ENCODE measurements at regions not wholly inside any gene's neighbourhood (a gene's known extent, or its start where the extent isn't known, plus 50 kb on each side); places are given as distances from the start of the nearest gene placed in this dataset.

GRCh38 chr11:109972181-109972715 lies 120.9 kb upstream of the ZC3H12C start:
- H3K36me3 ChIP-seq, result no peaks in the 10 kb centered on the region
- WGBS, 5 donors, result 40 to 44% (median 42%) methylated on average over 7 of the region's 7 CpGs
- no peak for DNase-seq

GRCh38 chr11:109972939-109973338 lies 120.3 kb upstream of the ZC3H12C start:
- H3K4me1 ChIP-seq, result peaks cover 22 to 30% (median 25%) of the 10 kb centered on the region in 6 donors
- no peak overlapping the region for H3K4me3 ChIP-seq
- TF ChIP-seq CTCF (IDR thresholded peaks at IDR 0.05 in 8 of 11, conservative IDR thresholded peaks at IDR 0.05 in 3 of 11) (no peak), POLR2A (IDR thresholded peaks at IDR 0.05) (no peak), POLR2AphosphoS5 (IDR thresholded peaks at IDR 0.05) (no peak)
- no peak for DNase-seq
- H3K36me3 ChIP-seq, result no peaks in the 10 kb centered on the region
- H3K9me3 ChIP-seq, result peaks cover 0 to 9% (median 3%) of the 10 kb centered on the region in 8 donors
- H3K27ac ChIP-seq, result no peak overlapping the region
- H3K27me3 ChIP-seq (replicated peaks in 1 of 7), result no peaks in the 10 kb centered on the region
- intact Hi-C loops (cut with DNase I; ENCODE audit: low total_unique reads), result no loop called here

More at GRCh38 chr11:109972181-109972715, 120.9 kb upstream of the ZC3H12C start:
- no peak for TF ChIP-seq POLR2AphosphoS5 (IDR thresholded peaks at IDR 0.05)
- no peak for TF ChIP-seq POLR2A (IDR thresholded peaks at IDR 0.05)
- no peak for TF ChIP-seq CTCF (IDR thresholded peaks at IDR 0.05 in 8 of 11, conservative IDR thresholded peaks at IDR 0.05 in 3 of 11)
- Histone ChIP-seq H3K27ac (peak overlapping the region in 1 of 8 donors; percentile 6), H3K4me1 (peaks cover 22 to 30% (median 25%) of the 10 kb centered on the region in 6 donors), H3K4me3 (no peak overlapping the region), H3K9me3 (peaks cover 0 to 2% (median under 1%) of the 10 kb centered on the region in 8 donors), H3K27me3 (replicated peaks in 1 of 7) (no peaks in the 10 kb centered on the region)
- intact Hi-C loops (cut with DNase I; ENCODE audit: low total_unique reads), result no loop called here

- intact Hi-C loops (cut with DNase I; ENCODE audit: low total_unique reads), result no loop called here
- Histone ChIP-seq H3K4me3 (no peak overlapping the region), H3K4me1 (peaks cover 22 to 30% (median 25%) of the 10 kb centered on the region in 6 donors), H3K36me3 (no peaks in the 10 kb centered on the region), H3K27ac (no peak overlapping the region), H3K27me3 (replicated peaks in 1 of 7) (no peaks in the 10 kb centered on the region), H3K9me3 (peaks cover 0 to 9% (median 3%) of the 10 kb centered on the region in 8 donors)
- TF ChIP-seq CTCF (IDR thresholded peaks at IDR 0.05 in 8 of 11, conservative IDR thresholded peaks at IDR 0.05 in 3 of 11), result no peak
- TF ChIP-seq POLR2A (IDR thresholded peaks at IDR 0.05), result no peak
- no peak for TF ChIP-seq POLR2AphosphoS5 (IDR thresholded peaks at IDR 0.05)
- DNase-seq, result no peak
- 91 to 98% (median 97%) methylated on average over 5 of the region's 5 CpGs for WGBS, 5 donors
These were observed 119.7 kb upstream of the ZC3H12C start for GRCh38 chr11:109973486-109973885.

- Histone ChIP-seq H3K4me1 (peaks cover 22 to 30% (median 25%) of the 10 kb centered on the region in 6 donors), H3K27me3 (replicated peaks in 1 of 7) (no peaks in the 10 kb centered on the region), H3K9me3 (peaks cover 0 to 9% (median 3%) of the 10 kb centered on the region in 8 donors), H3K27ac (no peak overlapping the region), H3K36me3 (no peaks in the 10 kb centered on the region), H3K4me3 (no peak overlapping the region)
- DNase-seq, result no peak
- intact Hi-C loops (cut with DNase I; ENCODE audit: low total_unique reads), result no loop called here
- TF ChIP-seq POLR2A (IDR thresholded peaks at IDR 0.05), result no peak
- TF ChIP-seq POLR2AphosphoS5 (IDR thresholded peaks at IDR 0.05), result no peak
- TF ChIP-seq CTCF (IDR thresholded peaks at IDR 0.05 in 8 of 11, conservative IDR thresholded peaks at IDR 0.05 in 3 of 11), result no peak
- 85 to 89% (median 86%) methylated on average over 3 of the region's 3 CpGs for WGBS, 5 donors
These were observed 118.7 kb upstream of the ZC3H12C start for GRCh38 chr11:109974523-109974922.

Measured in spleen (tissue), 11 donors.